ENCODE measurements at regions not wholly inside any gene's neighbourhood (a gene's known extent, or its start where the extent isn't known, plus 50 kb on each side); places are given as distances from the start of the nearest gene placed in this dataset.

DNA sequence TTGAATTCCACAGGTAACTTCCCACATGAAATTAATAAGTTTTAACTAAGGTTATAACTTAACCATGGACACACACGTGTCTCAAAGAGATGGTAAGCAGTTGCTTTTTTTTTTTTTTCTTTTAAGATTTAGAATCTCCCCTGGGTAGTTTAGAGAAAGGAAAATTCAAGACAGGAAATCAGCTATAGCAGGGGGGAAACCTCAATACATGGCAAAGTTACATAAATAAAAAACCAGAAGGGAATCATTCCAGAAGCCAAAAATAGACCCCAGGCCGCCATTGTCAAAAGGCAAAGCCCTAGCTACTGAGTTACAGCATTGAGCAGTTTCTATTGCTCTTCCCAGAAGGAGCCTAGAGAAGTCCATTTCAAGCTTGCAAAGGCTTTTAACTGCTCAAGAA lies 91.5 kb upstream of the ZNF236 start:
- TF ChIP-seq, protein P1, sequence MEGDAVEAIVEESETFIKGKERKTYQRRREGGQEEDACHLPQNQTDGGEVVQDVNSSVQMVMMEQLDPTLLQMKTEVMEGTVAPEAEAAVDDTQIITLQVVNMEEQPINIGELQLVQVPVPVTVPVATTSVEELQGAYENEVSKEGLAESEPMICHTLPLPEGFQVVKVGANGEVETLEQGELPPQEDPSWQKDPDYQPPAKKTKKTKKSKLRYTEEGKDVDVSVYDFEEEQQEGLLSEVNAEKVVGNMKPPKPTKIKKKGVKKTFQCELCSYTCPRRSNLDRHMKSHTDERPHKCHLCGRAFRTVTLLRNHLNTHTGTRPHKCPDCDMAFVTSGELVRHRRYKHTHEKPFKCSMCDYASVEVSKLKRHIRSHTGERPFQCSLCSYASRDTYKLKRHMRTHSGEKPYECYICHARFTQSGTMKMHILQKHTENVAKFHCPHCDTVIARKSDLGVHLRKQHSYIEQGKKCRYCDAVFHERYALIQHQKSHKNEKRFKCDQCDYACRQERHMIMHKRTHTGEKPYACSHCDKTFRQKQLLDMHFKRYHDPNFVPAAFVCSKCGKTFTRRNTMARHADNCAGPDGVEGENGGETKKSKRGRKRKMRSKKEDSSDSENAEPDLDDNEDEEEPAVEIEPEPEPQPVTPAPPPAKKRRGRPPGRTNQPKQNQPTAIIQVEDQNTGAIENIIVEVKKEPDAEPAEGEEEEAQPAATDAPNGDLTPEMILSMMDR (IDR thresholded peaks at IDR 0.05) = no peak
- no peak for TF ChIP-seq POLR2AphosphoS5 (IDR thresholded peaks at IDR 0.05)
- TF ChIP-seq POLR2A (IDR thresholded peaks at IDR 0.05; ENCODE audit: low read depth) = no peak
- no peak for TF ChIP-seq EP300 (IDR thresholded peaks at IDR 0.05)
